H1 (cell line): ENCODE measurements at regions not wholly inside any gene's neighbourhood (a gene's known extent, or its start where the extent isn't known, plus 50 kb on each side); places are given as distances from the start of the nearest gene placed in this dataset.

Experiments
- CTCF ChIA-PET: fragments of 300-600 bp; sonication (Branson Sonifier 250); formaldehyde crosslinking; loops from one replicate; lab custom pipeline; 2021; ENCODE audit not compliant: partially characterized antibody; lab: Charles Lee
- POLR2A ChIA-PET: fragments of 300-600 bp; sonication (Branson Sonifier 250); formaldehyde crosslinking; loops from one replicate; lab custom pipeline; 2021; ENCODE audit warnings: inconsistent platforms; ENCODE audit not compliant: partially characterized antibody; lab: Charles Lee
- DNase-seq, 2 experiments: peaks; one replicate each; pipeline versions ENCODE4 v3.0.0 to v3.0.0-alpha.2; 2010 to 2022; ENCODE audit warnings: low spot score in 2 of 2, low read depth in 1 of 2, mixed read lengths in 1 of 2
- FAIRE-seq: peaks from 2 replicates; lab custom pipeline; 2011; peaks lifted over from hg19 to GRCh38; lab: Jason Lieb, UNC
- H2AFZ ChIP-seq: 2 replicates; pipeline ENCODE4 v1.8.1; 2012; ENCODE audit warnings: low read length, inconsistent platforms
- H2AK5ac ChIP-seq: 2 replicates; pipeline ENCODE4 v1.6.1; 2013; ENCODE audit warnings: low read depth, low read length
- H2BK120ac ChIP-seq: replicated peaks from 2 replicates; pipeline ENCODE3; 2013; ENCODE audit warnings: low read depth, low read length, inconsistent platforms
- H2BK12ac ChIP-seq: 2 replicates; pipeline ENCODE4 v1.6.1; 2013; ENCODE audit warnings: low read depth, low read length
- H2BK15ac ChIP-seq: 2 replicates; pipeline ENCODE4 v1.6.1; 2013; ENCODE audit warnings: low read length
- H2BK20ac ChIP-seq: 2 replicates; pipeline ENCODE4 v1.6.1; 2013; ENCODE audit warnings: low read length
- H2BK5ac ChIP-seq: 2 replicates; pipeline ENCODE4 v1.6.1; 2013; ENCODE audit warnings: low read depth, low read length
- H3K14ac ChIP-seq: 2 replicates; pipeline ENCODE4 v1.6.1; 2013; ENCODE audit warnings: inconsistent platforms; ENCODE audit not compliant: insufficient read length
- H3K18ac ChIP-seq: 2 replicates; pipeline ENCODE4 v1.6.1; 2013; ENCODE audit warnings: low read length; ENCODE audit errors: extremely low read depth
- H3K23ac ChIP-seq: 2 replicates; pipeline ENCODE4 v1.6.1; 2013; ENCODE audit warnings: inconsistent platforms; ENCODE audit not compliant: insufficient read length
- H3K23me2 ChIP-seq: 2 replicates; pipeline ENCODE4 v1.6.1; 2013; ENCODE audit warnings: low read depth, low read length
- H3K27ac ChIP-seq: 2 replicates; pipeline ENCODE4 v1.6.1; 2011; ENCODE audit warnings: low read depth, low read length, inconsistent platforms
- H3K27me3 ChIP-seq, 4 experiments: replicated peaks in 1 of 4; 1 replicate in 1 of 4; 2 replicates in 3 of 4; pipeline versions ENCODE4 v1.6.1 to v1.8.1; 2011 to 2013; ENCODE audit warnings: low read length in 3 of 4, mild to moderate bottlenecking in 3 of 4, inconsistent platforms in 2 of 4, mixed read lengths in 2 of 4, moderate library complexity in 1 of 4; ENCODE audit not compliant: control insufficient read depth in 3 of 4, insufficient read depth in 3 of 4; ENCODE audit errors: extremely low read depth in 1 of 4
- H3K36me3 ChIP-seq, 4 experiments: 2 replicates each; pipeline versions ENCODE4 v1.6.1 to v1.8.1; 2011 to 2013; ENCODE audit warnings: mild to moderate bottlenecking in 4 of 4, low read length in 3 of 4, moderate library complexity in 2 of 4, control low read depth in 1 of 4, inconsistent platforms in 1 of 4; ENCODE audit not compliant: insufficient read depth in 4 of 4, control insufficient read depth in 2 of 4
- H3K4ac ChIP-seq: replicated peaks from 2 replicates; pipeline ENCODE3; 2013; ENCODE audit warnings: low read length, low read depth, mixed read lengths, inconsistent platforms; ENCODE audit not compliant: insufficient read length
- H3K4me1 ChIP-seq, 4 experiments: replicated peaks in 1 of 4; 1 replicate in 1 of 4; 2 replicates in 3 of 4; pipeline versions ENCODE4 v1.6.1 to v1.8.1; 2011 to 2013; ENCODE audit warnings: low read length in 3 of 4, inconsistent platforms in 2 of 4, mixed read lengths in 1 of 4; ENCODE audit not compliant: insufficient read depth in 4 of 4, control insufficient read depth in 3 of 4
- H3K4me2 ChIP-seq, 2 experiments: 2 replicates each; pipeline versions ENCODE4 v1.6.1 to v1.8.1; 2011 to 2013; ENCODE audit warnings: low read depth in 2 of 2, low read length in 2 of 2, control low read depth in 1 of 2, inconsistent platforms in 1 of 2, mild to moderate bottlenecking in 1 of 2; ENCODE audit not compliant: insufficient read depth in 1 of 2
- H3K4me3 ChIP-seq, 4 experiments: fragments of 200-600, 300-600 bp in 1 of 4; sonication (generic), shearing (Covaris generic), sonication (Bioruptor Twin) in 1 of 4; 2 replicates each; pipeline versions ENCODE4 v1.5.1 to v1.8.1; 2011 to 2016; ENCODE audit warnings: low read length in 4 of 4, low read depth in 3 of 4, control low read depth in 2 of 4, inconsistent platforms in 2 of 4, mild to moderate bottlenecking in 2 of 4, mixed read lengths in 1 of 4, moderate library complexity in 1 of 4; ENCODE audit not compliant: insufficient read depth in 2 of 4; ENCODE audit errors: extremely low read depth in 1 of 4
- H3K56ac ChIP-seq: replicated peaks from 2 replicates; pipeline ENCODE3; 2013; ENCODE audit warnings: low read depth, mild to moderate bottlenecking, mixed read lengths, low read length, inconsistent platforms; ENCODE audit not compliant: insufficient read length
- H3K79me1 ChIP-seq: 2 replicates; pipeline ENCODE4 v1.6.1; 2013; ENCODE audit warnings: low read depth, low read length, control low read depth
- H3K79me2 ChIP-seq, 2 experiments: 2 replicates each; pipeline versions ENCODE4 v1.6.1 to v1.8.1; 2012 to 2013; ENCODE audit warnings: low read length in 2 of 2, mild to moderate bottlenecking in 2 of 2, inconsistent platforms in 1 of 2; ENCODE audit not compliant: insufficient read depth in 2 of 2, control insufficient read depth in 1 of 2
- H3K9ac ChIP-seq, 4 experiments: replicated peaks in 1 of 4; 1 replicate in 1 of 4; 2 replicates in 3 of 4; pipeline versions ENCODE4 v1.6.1 to v1.8.1; 2011 to 2013; ENCODE audit warnings: low read depth in 3 of 4, low read length in 3 of 4, control low read depth in 2 of 4, mild to moderate bottlenecking in 2 of 4, moderate library complexity in 2 of 4, inconsistent platforms in 1 of 4; ENCODE audit errors: extremely low read depth in 1 of 4
- H3K9me3 ChIP-seq, 2 experiments: 2 replicates each; pipeline versions ENCODE4 v1.6.1 to v1.8.1; 2012 to 2013; ENCODE audit warnings: mild to moderate bottlenecking in 2 of 2, moderate library complexity in 2 of 2, control low read depth in 1 of 2, inconsistent platforms in 1 of 2, low read depth in 1 of 2, low read length in 1 of 2, mixed read lengths in 1 of 2; ENCODE audit not compliant: insufficient read depth in 2 of 2
- H4K20me1 ChIP-seq, 2 experiments: replicated peaks in 1 of 2; 2 replicates each; pipeline versions ENCODE3 to v1.8.1; 2011 to 2013; ENCODE audit warnings: inconsistent platforms in 2 of 2, low read length in 2 of 2, mild to moderate bottlenecking in 1 of 2; ENCODE audit not compliant: insufficient read depth in 2 of 2, control insufficient read depth in 1 of 2
- H4K5ac ChIP-seq: 2 replicates; pipeline ENCODE4 v1.6.1; 2013; ENCODE audit warnings: low read length, low read depth, mixed read lengths, inconsistent platforms; ENCODE audit not compliant: insufficient read length
- H4K8ac ChIP-seq: 2 replicates; pipeline ENCODE4 v1.8.0; 2013; ENCODE audit warnings: mild to moderate bottlenecking, moderate library complexity, low read length, inconsistent platforms; ENCODE audit not compliant: insufficient read depth; ENCODE audit errors: extremely low read depth
- H4K91ac ChIP-seq: replicated peaks from 2 replicates; pipeline ENCODE3; 2013; ENCODE audit warnings: low read length, mixed read lengths, inconsistent platforms; ENCODE audit not compliant: insufficient read length
- WGBS, 2 experiments: shearing (Covaris generic) in 1 of 2; methylation state at CpG; one replicate each; pipeline versions ENCODE4 v1.1.6 to v1.1.7; 2013 to 2015; ENCODE audit warnings: low lambda C conversion rate in 2 of 2, mixed read lengths in 2 of 2, inconsistent platforms in 1 of 2, low coverage in 1 of 2, missing lambda C conversion rate in 1 of 2; ENCODE audit not compliant: insufficient replicate concordance in 2 of 2, insufficient coverage in 1 of 2, insufficient read length in 1 of 2; ENCODE audit errors: extremely low coverage in 1 of 2, missing lambda C conversion rate in 1 of 2; 5-methylcytosine and 5-hydroxymethylcytosine counted together

DNA sequence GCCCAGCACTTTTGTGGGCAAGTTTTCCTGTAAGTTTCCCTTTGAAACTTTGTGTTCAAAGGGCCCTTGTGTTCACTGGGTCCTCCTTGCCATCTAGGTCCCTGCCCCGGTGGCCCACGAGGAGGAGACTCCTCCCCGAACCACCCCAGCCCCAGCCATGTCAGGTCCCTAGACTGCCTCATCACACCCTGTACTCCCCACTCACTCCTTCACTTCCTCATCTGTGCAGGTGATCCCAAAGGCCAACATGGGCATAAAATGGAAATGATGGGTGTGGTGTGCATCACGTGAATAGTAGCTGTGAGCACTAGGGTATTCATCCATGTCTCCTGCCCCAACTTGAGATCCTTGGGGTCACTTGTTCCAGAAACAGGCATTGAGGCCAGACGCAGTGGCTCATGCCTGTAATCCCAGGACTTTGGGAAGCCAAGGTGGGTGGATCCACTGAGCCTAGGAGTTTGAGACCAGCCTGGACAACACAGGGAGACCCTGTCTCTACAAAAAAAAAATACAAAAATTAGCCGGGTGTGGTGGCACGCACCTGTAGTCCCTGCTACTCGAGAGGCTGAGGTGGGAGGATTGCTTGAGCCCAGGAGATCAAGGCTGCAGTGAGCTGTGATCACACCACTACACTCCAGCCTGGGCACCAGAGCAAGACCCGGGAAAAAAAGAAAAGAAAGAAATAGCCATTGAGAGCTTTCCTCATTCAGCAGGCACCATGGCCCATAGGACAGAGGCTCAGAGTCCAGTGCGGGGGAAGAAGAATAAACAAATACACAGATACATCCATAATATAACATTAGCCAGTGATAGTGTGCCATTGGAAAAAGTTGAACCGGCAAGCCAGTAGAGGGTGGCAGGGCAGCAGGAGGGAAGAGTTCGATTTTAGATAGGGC is 74.5 kb downstream of the KATNIP start:
- no peak overlapping the region for H2AK5ac ChIP-seq
- H3K27me3 ChIP-seq = no peaks in the 10 kb centered on the region
- no peak overlapping the region for H2BK15ac ChIP-seq
- no peak overlapping the region for H2BK12ac ChIP-seq
- no peak overlapping the region for H4K8ac ChIP-seq
- H2BK5ac ChIP-seq = no peak overlapping the region
- H3K9me3 ChIP-seq = no peaks in the 10 kb centered on the region
- H3K9ac ChIP-seq = no peak overlapping the region
- WGBS, 2 experiments = 91% methylated on average over 12 of the region's 12 CpGs; no CpG with 5 or more reads in 1 of the 2 experiments
- ChIA-PET CTCF (interaction anchor here (0.7 to 1.0 kb wide), 4 partner anchors 12 to 18 kb away, joined by 3 read pairs; no protein-coding TSS in a partner anchor), POLR2A (no interaction called here)
- no peaks in the 10 kb centered on the region; a peak in 1 of 4 replicates for H3K79me2 ChIP-seq
- no peaks in the 10 kb centered on the region for H3K36me3 ChIP-seq
- H4K91ac ChIP-seq = no peak overlapping the region
- H3K18ac ChIP-seq = no peak overlapping the region
- H3K56ac ChIP-seq = no peak overlapping the region
- H2AFZ ChIP-seq = no peak overlapping the region
- peaks cover 0 to 8% of the 10 kb centered on the region in 2 experiments for H4K20me1 ChIP-seq
- H3K23ac ChIP-seq = no peak overlapping the region
- FAIRE-seq (no peak), DNase-seq (no peak)
- no peak overlapping the region for H2BK20ac ChIP-seq
- H3K79me1 ChIP-seq = no peaks in the 10 kb centered on the region
- H3K27ac ChIP-seq = no peak overlapping the region
- no peak overlapping the region for H3K14ac ChIP-seq
- H3K4ac ChIP-seq = no peak overlapping the region
- no peak overlapping the region for H3K4me2 ChIP-seq
- no peak overlapping the region for H2BK120ac ChIP-seq
- no peak overlapping the region for H3K4me3 ChIP-seq
- H3K23me2 ChIP-seq = no peaks in the 10 kb centered on the region
- no peak overlapping the region for H4K5ac ChIP-seq
- H3K4me1 ChIP-seq = no peaks in the 10 kb centered on the region; a peak in 1 of 7 replicates
